ENCODE measurements at regions not wholly inside any gene's neighbourhood (a gene's known extent, or its start where the extent isn't known, plus 50 kb on each side); places are given as distances from the start of the nearest gene placed in this dataset.
"Not testable (repeated sequence)": the region's sequence is repeated elsewhere in the genome, so short reads cannot be mapped to it uniquely, and the experiment has no call there.

- TF ChIP-seq, protein P1, sequence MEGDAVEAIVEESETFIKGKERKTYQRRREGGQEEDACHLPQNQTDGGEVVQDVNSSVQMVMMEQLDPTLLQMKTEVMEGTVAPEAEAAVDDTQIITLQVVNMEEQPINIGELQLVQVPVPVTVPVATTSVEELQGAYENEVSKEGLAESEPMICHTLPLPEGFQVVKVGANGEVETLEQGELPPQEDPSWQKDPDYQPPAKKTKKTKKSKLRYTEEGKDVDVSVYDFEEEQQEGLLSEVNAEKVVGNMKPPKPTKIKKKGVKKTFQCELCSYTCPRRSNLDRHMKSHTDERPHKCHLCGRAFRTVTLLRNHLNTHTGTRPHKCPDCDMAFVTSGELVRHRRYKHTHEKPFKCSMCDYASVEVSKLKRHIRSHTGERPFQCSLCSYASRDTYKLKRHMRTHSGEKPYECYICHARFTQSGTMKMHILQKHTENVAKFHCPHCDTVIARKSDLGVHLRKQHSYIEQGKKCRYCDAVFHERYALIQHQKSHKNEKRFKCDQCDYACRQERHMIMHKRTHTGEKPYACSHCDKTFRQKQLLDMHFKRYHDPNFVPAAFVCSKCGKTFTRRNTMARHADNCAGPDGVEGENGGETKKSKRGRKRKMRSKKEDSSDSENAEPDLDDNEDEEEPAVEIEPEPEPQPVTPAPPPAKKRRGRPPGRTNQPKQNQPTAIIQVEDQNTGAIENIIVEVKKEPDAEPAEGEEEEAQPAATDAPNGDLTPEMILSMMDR (IDR thresholded peaks at IDR 0.05), result not testable (repeated sequence)
- TF ChIP-seq POLR2A (IDR thresholded peaks at IDR 0.05), result not testable (repeated sequence)
Measured at GRCh38 chr5:176113673-176114335, 124.4 kb upstream of the SIMC1 start.

All from Peyer's patch (tissue), 4 donors.